NB4 (cell line): ENCODE measurements at regions not wholly inside any gene's neighbourhood (a gene's known extent, or its start where the extent isn't known, plus 50 kb on each side); places are given as distances from the start of the nearest gene placed in this dataset.

ENCODE experiments used
- MAX ChIP-seq: IDR thresholded peaks from 2 replicates; pipeline ENCODE4 v1.6.1; 2011; ENCODE audit warnings: low read depth, low read length
- TF ChIP-seq, protein P1 (sequence below): IDR thresholded peaks from one replicate; pipeline ENCODE4 v1.5.1; 2012; ENCODE audit warnings: low read depth, low read length

- TF ChIP-seq, protein P1, sequence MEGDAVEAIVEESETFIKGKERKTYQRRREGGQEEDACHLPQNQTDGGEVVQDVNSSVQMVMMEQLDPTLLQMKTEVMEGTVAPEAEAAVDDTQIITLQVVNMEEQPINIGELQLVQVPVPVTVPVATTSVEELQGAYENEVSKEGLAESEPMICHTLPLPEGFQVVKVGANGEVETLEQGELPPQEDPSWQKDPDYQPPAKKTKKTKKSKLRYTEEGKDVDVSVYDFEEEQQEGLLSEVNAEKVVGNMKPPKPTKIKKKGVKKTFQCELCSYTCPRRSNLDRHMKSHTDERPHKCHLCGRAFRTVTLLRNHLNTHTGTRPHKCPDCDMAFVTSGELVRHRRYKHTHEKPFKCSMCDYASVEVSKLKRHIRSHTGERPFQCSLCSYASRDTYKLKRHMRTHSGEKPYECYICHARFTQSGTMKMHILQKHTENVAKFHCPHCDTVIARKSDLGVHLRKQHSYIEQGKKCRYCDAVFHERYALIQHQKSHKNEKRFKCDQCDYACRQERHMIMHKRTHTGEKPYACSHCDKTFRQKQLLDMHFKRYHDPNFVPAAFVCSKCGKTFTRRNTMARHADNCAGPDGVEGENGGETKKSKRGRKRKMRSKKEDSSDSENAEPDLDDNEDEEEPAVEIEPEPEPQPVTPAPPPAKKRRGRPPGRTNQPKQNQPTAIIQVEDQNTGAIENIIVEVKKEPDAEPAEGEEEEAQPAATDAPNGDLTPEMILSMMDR = no peak
- no peak for TF ChIP-seq MAX
Measured at GRCh38 chr1:189538271-189538670, 939.4 kb downstream of the BRINP3 start.
